Activated T-helper 2 cell treated with anti-CD3 and anti-CD28 coated beads, Interferon-gamma antibody, Interleukin-2, Interleukin-4, amounts not matched to agents 10 μg/mL and 5 μg/mL and 100 μg/mL, durations not matched to agents 14 hours and 24 hours and 36 hours (primary cell): ENCODE measurements at regions not wholly inside any gene's neighbourhood (a gene's known extent, or its start where the extent isn't known, plus 50 kb on each side); places are given as distances from the start of the nearest gene placed in this dataset.
"Not testable (repeated sequence)": the region's sequence is repeated elsewhere in the genome, so short reads cannot be mapped to it uniquely, and the experiment has no call there.

Experiments
- DNase-seq: peaks from one replicate; pipeline ENCODE4 v3.0.0; 2021; ENCODE audit warnings: low spot score
- H3K27ac Mint-ChIP-seq: one replicate; pipeline ENCODE4 v1.8.0; 2021; ENCODE audit warnings: mixed read lengths
- H3K27me3 Mint-ChIP-seq: one replicate; pipeline ENCODE4 v1.8.0; 2021; ENCODE audit warnings: low read depth, mixed read lengths
- H3K36me3 Mint-ChIP-seq: one replicate; pipeline ENCODE4 v1.8.0; 2021; ENCODE audit warnings: low read depth, mixed read lengths
- H3K4me1 Mint-ChIP-seq: one replicate; pipeline ENCODE4 v1.8.0; 2021; ENCODE audit warnings: low read depth, mixed read lengths
- H3K4me3 Mint-ChIP-seq: one replicate; pipeline ENCODE4 v1.8.0; 2021; ENCODE audit warnings: low read depth, mild to moderate bottlenecking, moderate library complexity, mixed read lengths
- H3K9me3 Mint-ChIP-seq: one replicate; pipeline ENCODE4 v1.8.0; 2021; ENCODE audit warnings: mixed read lengths
- intact Hi-C: fragments of 100-400 bp; cut with micrococcal nuclease; formaldehyde crosslinking; loops from one replicate; pipeline ENCODE4 v1.15.1; 2023

DNA sequence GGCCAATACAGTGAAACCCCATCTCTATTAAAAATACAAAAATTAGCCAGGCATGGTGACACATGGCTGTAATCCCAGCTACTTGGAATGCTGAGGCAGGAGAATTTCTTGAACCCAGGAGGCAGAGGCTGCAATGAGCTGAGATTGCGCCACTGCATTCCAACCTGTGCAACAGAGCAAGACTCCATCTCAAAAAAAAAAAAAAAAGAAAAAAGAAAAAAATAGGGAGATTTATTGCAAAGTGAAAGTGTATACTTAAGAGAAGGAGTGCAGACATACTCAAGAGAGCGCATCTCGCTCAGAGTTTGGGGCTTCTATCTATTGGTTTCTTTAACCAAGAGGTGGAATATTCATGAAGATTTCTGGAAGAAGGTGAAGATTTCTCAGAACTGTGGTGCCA, 708.4 kb downstream of the XPNPEP1 start:
- H3K27ac Mint-ChIP-seq, H3K36me3 Mint-ChIP-seq, H3K4me3 Mint-ChIP-seq, DNase-seq, H3K27me3 Mint-ChIP-seq, H3K4me1 Mint-ChIP-seq, intact Hi-C loops: not testable (repeated sequence)
- H3K9me3 Mint-ChIP-seq = peaks cover 11% of the 10 kb centered on the region

DNA sequence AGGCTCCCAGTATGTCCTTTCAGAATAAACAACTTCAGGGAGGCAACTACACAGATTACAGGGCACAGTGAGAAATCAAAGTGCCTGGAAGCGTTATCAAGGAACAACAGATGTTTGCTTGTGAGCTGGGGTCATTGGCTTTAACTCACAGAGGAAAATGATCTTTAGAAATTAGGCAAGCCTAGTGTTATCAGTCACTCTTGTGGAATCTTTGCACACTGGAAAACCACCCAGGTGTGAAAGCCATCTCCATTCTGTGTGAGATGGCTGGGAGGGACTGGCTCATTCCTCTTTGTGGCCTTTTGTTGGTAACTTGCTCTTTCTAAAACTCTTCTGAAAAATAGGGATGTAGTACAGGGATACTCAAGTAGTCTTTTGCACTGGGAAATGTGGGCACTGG, 716.0 kb downstream of the XPNPEP1 start:
- Mint-ChIP-seq H3K36me3 (no peaks in the 10 kb centered on the region), H3K4me1 (no peaks in the 10 kb centered on the region), H3K4me3 (no peak overlapping the region), H3K27me3 (no peaks in the 10 kb centered on the region), H3K9me3 (peaks cover 4% of the 10 kb centered on the region), H3K27ac (no peak overlapping the region)
- intact Hi-C loops = no loop called here
- DNase-seq = no peak

DNA sequence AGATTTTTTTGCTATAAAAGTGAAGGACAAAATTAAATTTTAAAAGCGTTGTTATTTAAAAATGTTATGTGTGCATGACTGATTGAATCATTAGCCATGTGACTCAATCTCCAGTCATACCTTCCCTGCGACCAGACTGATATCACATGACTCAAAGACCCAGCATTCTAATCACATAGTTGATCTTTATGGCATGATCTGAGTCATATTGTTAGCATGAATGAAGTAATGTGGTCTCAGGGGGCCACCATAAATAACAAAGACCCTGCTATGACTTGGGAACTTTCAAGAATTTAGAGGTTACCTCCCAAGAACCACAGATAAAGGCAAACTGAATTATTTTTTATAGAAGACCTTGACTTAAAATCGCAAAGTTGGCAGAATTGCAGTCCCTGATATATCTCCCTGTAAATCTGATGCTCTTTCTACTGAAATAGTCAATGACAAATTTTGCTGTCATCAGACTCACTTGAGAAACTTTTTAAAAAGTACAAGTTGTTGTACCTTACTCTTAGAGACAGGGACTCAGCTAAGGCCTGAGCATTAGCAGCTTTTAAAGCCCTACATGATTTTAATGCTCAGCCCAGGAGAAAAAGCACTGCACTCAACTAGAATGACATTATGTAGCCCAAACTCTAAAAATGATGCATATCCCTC, 717.3 kb downstream of the XPNPEP1 start:
- no peak for DNase-seq
- intact Hi-C loops = no loop called here
- H3K4me3 Mint-ChIP-seq = no peak overlapping the region
- no peaks in the 10 kb centered on the region for H3K27me3 Mint-ChIP-seq
- H3K4me1 Mint-ChIP-seq = no peaks in the 10 kb centered on the region
- H3K9me3 Mint-ChIP-seq = peaks cover 4% of the 10 kb centered on the region
- H3K36me3 Mint-ChIP-seq = no peaks in the 10 kb centered on the region
- no peak overlapping the region for H3K27ac Mint-ChIP-seq

DNA sequence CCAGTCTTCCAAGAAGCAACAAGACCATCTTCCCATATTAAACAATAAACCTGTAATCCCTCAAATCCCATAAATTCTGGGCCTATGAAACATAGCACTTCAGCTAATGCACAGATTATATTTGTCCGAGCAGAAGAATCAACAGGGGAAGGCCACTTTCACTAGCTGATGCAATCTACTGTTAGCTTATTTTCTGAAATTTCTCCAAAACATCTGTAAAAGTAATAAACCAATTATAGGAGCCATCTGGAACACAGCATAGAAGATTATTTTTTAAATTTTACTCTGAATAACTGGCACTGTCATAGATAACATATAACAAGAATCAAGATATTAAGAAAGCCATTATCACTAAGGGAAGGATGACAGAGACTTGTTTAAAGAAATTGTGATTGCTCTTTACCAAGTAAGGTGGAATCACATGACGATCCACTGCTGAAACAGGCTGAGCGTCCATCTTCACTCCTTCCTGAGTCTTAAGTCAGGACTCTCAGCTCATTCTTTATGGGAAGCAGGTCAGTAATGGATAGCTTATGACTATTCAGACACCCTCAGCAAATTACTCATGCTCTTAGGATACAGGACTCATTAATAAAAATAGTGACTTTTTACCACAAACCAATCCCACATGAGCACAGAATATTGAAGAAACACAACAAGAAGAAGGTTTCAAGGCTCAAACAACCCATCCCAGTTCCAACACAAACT, 719.5 kb downstream of the XPNPEP1 start:
- H3K4me1 Mint-ChIP-seq = no peaks in the 10 kb centered on the region
- H3K27me3 Mint-ChIP-seq = no peaks in the 10 kb centered on the region
- no peak for DNase-seq
- H3K36me3 Mint-ChIP-seq = no peaks in the 10 kb centered on the region
- no peak overlapping the region for H3K4me3 Mint-ChIP-seq
- no peak overlapping the region for H3K27ac Mint-ChIP-seq
- intact Hi-C loops = no loop called here
- peaks cover 10% of the 10 kb centered on the region for H3K9me3 Mint-ChIP-seq

DNA sequence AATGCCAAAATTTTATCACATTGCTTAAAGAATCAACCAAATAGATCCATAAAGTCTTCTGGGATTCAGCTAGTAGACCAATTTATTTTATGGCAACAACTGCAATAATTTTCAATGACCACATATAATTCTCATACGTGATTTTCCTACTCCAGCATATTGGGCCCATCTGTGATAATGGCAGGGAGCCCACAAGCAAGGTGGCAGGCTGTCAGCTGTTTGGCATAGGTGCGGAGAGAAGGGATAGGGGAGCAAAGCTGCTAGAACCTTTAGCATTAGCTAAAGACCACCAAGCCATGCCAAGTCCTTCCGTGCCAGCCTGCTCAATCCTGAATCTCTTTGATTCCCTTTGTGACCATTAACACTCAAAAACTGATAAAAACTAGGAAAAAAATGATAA, 721.2 kb downstream of the XPNPEP1 start:
- H3K27ac Mint-ChIP-seq = no peak overlapping the region
- H3K9me3 Mint-ChIP-seq = peaks cover 22% of the 10 kb centered on the region
- no peak overlapping the region for H3K4me3 Mint-ChIP-seq
- no peaks in the 10 kb centered on the region for H3K4me1 Mint-ChIP-seq
- no peak for DNase-seq
- H3K27me3 Mint-ChIP-seq = no peaks in the 10 kb centered on the region
- intact Hi-C loops = no loop called here
- H3K36me3 Mint-ChIP-seq = no peaks in the 10 kb centered on the region

DNA sequence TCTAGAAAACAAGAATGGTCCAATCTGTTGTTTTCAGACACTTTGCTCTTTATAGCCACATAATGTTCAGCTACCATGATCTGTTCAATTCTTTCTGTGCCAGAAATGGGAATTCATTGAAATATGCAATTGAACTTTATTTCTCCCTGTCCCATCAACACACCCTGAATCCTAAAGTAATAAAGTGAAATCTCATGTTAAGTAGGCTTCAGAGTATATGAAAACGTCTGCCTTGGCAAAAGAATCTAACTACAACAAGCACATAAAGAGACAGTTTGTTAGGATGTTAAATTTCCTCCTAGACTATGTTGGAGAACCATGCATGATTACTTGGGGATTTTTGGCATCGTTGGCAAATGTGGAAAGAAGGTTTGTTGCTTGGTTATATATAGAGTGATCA, 722.7 kb downstream of the XPNPEP1 start:
- no peaks in the 10 kb centered on the region for H3K36me3 Mint-ChIP-seq
- peaks cover 20% of the 10 kb centered on the region for H3K9me3 Mint-ChIP-seq
- H3K4me1 Mint-ChIP-seq = no peaks in the 10 kb centered on the region
- H3K4me3 Mint-ChIP-seq = no peak overlapping the region
- intact Hi-C loops = no loop called here
- no peak for DNase-seq
- no peak overlapping the region for H3K27ac Mint-ChIP-seq
- H3K27me3 Mint-ChIP-seq = no peaks in the 10 kb centered on the region

DNA sequence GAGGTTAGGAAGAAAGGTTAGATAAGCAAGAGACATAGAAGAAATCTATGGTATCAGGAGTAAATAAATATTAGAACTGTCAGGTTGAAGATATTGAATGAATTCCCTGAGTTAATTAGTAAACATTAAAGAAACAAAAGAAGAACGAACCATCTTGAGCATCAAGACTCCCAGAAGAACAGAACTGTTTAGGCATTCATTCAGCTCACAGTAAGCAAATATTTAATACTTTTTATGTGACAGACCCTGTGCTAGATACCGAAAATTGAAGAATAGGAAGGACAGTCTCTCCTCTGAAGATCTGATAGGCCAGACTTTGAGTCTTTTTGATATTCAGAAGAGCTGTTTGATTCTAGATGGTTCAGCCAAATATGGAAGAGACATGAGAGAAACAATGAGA, 731.5 kb downstream of the XPNPEP1 start:
- Mint-ChIP-seq H3K4me3 (no peak overlapping the region), H3K9me3 (peaks cover 39% of the 10 kb centered on the region), H3K27me3 (no peaks in the 10 kb centered on the region), H3K4me1 (no peaks in the 10 kb centered on the region), H3K27ac (no peak overlapping the region), H3K36me3 (no peaks in the 10 kb centered on the region)
- DNase-seq = no peak
- intact Hi-C loops = no loop called here

DNA sequence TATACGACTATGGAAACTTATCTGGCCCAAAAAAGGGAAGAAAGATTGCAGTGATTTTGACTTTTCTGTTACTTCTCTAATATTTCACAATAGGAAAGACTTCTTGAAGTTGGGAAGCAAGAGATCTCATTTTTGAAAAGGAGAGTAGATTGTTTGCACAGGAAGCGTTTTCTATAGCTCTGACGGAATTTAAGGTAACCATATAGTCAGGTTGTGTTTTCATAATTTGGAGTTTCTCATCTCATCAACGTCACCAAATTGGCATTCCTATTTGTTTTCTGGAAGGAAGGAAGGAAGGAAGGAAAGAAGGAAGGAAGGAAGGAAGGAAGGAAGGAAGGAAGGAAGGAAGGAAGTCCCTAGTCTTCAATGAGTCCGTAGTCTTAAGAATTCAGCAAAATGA, 732.0 kb downstream of the XPNPEP1 start:
- no peaks in the 10 kb centered on the region for H3K27me3 Mint-ChIP-seq
- no peaks in the 10 kb centered on the region for H3K36me3 Mint-ChIP-seq
- DNase-seq = no peak
- H3K4me3 Mint-ChIP-seq = no peak overlapping the region
- H3K4me1 Mint-ChIP-seq = no peaks in the 10 kb centered on the region
- intact Hi-C loops = no loop called here
- peaks cover 44% of the 10 kb centered on the region for H3K9me3 Mint-ChIP-seq
- no peak overlapping the region for H3K27ac Mint-ChIP-seq

DNA sequence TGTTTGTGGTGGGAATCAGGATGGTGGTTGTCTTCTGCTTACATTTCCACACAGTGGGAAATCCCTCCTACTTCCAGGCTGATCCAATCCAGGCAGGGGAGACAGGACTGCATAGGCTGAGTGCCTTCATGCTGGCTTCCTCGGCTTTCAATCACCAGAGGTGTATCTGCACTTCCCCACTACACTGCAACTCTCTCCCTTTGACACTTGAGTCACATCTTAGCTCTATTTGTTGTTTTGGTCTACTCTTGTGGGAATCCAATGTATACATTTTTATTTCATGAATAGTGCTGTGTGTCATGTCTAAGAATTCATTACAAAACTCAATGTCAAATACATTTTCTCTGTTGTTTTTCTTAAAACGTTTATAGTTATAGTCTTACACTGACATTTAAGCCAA, 735.6 kb downstream of the XPNPEP1 start:
- no peak overlapping the region for H3K4me3 Mint-ChIP-seq
- H3K27me3 Mint-ChIP-seq = no peaks in the 10 kb centered on the region
- H3K4me1 Mint-ChIP-seq = no peaks in the 10 kb centered on the region
- H3K27ac Mint-ChIP-seq = no peak overlapping the region
- H3K9me3 Mint-ChIP-seq = peaks cover 55% of the 10 kb centered on the region
- intact Hi-C loops = no loop called here
- DNase-seq = no peak
- H3K36me3 Mint-ChIP-seq = no peaks in the 10 kb centered on the region

DNA sequence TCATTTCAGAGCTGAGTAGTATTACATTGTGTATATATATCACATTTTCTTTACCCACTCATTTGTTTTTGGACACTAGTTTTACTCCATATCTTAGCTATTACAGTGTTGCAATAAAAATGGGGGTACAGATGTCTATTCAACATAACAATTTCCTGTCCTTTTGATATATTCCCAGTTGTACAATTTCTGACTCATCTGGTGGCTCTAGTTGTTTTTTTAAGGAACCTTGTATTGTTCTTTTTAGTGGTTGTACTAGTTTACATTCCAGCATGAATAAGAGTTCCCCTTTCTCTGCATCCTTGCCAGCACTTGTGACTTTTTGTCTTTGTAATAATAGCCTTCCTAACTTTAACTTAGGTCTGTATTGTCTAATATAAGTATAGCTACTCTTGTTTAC, 739.9 kb downstream of the XPNPEP1 start:
- no peak overlapping the region for H3K27ac Mint-ChIP-seq
- intact Hi-C loops = no loop called here
- H3K9me3 Mint-ChIP-seq = peaks cover 40% of the 10 kb centered on the region
- no peak for DNase-seq
- H3K36me3 Mint-ChIP-seq = no peaks in the 10 kb centered on the region
- H3K4me3 Mint-ChIP-seq = no peak overlapping the region
- H3K4me1 Mint-ChIP-seq = no peaks in the 10 kb centered on the region
- H3K27me3 Mint-ChIP-seq = no peaks in the 10 kb centered on the region

DNA sequence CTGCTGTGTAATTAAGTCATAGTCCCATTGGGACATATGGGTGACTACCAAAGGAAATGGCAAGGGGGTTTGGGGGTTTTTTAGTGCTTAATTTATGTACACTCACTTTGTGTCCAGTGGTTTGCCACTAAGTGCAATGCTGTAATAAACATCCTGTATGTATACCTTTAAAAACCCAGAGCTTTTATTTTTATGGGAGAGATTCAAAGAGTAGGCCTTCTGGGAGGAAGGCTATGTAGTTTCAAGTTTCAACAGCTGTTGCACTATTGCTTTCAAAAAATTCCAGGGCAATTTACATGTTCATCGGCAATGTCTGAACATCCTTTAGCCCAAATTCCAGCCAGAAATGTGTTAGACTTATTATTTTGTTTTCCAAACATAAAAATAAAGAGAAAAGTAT, 744.7 kb downstream of the XPNPEP1 start:
- intact Hi-C loops = no loop called here
- peaks cover 32% of the 10 kb centered on the region for H3K9me3 Mint-ChIP-seq
- no peaks in the 10 kb centered on the region for H3K27me3 Mint-ChIP-seq
- H3K27ac Mint-ChIP-seq = no peak overlapping the region
- no peaks in the 10 kb centered on the region for H3K4me1 Mint-ChIP-seq
- no peak for DNase-seq
- H3K36me3 Mint-ChIP-seq = no peaks in the 10 kb centered on the region
- H3K4me3 Mint-ChIP-seq = no peak overlapping the region

DNA sequence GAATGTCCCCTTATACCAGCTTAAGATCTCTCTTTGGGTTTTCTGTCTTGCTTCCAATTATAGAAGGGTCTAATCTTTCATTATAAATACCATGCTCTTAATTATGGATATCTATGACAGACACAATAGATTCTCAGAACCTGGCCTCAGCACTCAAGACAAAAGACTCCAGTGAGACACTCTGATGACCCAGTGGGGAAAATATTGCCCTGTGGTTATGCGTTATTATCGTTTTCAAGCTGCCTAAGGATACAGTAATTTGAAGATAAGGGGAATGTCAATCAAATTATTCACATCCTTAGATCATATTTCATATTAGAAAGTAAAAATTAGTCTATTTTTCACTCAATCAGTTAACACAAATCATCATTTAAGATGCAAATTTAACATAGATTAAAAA, 748.8 kb downstream of the XPNPEP1 start:
- intact Hi-C loops = no loop called here
- Mint-ChIP-seq H3K9me3 (peaks cover 33% of the 10 kb centered on the region), H3K4me3 (no peak overlapping the region), H3K4me1 (no peaks in the 10 kb centered on the region), H3K36me3 (no peaks in the 10 kb centered on the region), H3K27me3 (no peaks in the 10 kb centered on the region), H3K27ac (no peak overlapping the region)
- no peak for DNase-seq

DNA sequence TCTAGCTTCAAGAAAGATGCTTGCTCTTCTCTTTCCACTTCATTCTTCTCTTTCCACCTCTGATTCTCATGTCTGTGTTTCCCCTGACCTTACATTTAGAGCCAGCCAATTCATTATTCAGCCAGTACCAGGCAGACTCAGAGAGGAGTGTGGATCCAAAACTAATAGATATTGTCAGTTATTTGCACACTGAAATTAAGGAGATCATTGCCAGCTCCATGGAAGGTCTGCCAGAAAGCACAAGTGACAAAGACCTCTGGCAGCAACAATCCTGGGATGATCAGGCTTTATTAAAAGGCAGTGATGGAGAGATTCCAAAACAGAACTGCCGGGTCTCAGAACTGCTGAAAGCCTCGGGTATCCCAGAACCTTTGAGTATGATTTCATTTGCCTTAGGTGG, 749.4 kb downstream of the XPNPEP1 start:
- no peak overlapping the region for H3K27ac Mint-ChIP-seq
- H3K36me3 Mint-ChIP-seq = no peaks in the 10 kb centered on the region
- no peak for DNase-seq

More for the DNA sequence above, 749.4 kb downstream of the XPNPEP1 start:
- Mint-ChIP-seq H3K4me3 (no peak overlapping the region), H3K9me3 (peaks cover 33% of the 10 kb centered on the region), H3K27me3 (no peaks in the 10 kb centered on the region), H3K4me1 (no peaks in the 10 kb centered on the region)
- intact Hi-C loops = no loop called here
